Liver (tissue), 3 donors: ENCODE measurements at regions not wholly inside any gene's neighbourhood (a gene's known extent, or its start where the extent isn't known, plus 50 kb on each side); places are given as distances from the start of the nearest gene placed in this dataset.

Experiments used
- CTCF ChIP-seq: fragments of 150-350 bp; IDR thresholded peaks from 2 replicates; pipeline ENCODE4 v1.5.1; 2017; ENCODE audit warnings: improper control_type of control experiment, low read depth, low read length; ENCODE audit not compliant: missing input control
- EGR1 ChIP-seq, 2 donors: IDR thresholded peaks; 2 replicates each; pipeline ENCODE4 v1.6.1; 2016 to 2018; ENCODE audit warnings: antibody characterized with exemption in 2 of 2, low read depth in 2 of 2
- GABPA ChIP-seq, 2 donors: IDR thresholded peaks in 1 of 2; conservative IDR thresholded peaks in 1 of 2; 2 replicates each; pipeline ENCODE4 v1.6.1; 2016; ENCODE audit warnings: antibody characterized with exemption in 2 of 2, mild to moderate bottlenecking in 1 of 2, moderate library complexity in 1 of 2
- JUND ChIP-seq, 2 donors: IDR thresholded peaks; 2 replicates each; pipeline ENCODE4 v1.6.1; 2016; ENCODE audit warnings: antibody characterized with exemption in 2 of 2
- RAD21 ChIP-seq, 2 donors: IDR thresholded peaks; 2 replicates each; pipeline ENCODE4 v1.6.1; 2016; ENCODE audit warnings: antibody characterized with exemption in 2 of 2, mild to moderate bottlenecking in 2 of 2
- REST ChIP-seq: IDR thresholded peaks from 2 replicates; pipeline ENCODE4 v1.6.1; 2016; ENCODE audit warnings: antibody characterized with exemption, mild to moderate bottlenecking
- SP1 ChIP-seq: IDR thresholded peaks from 2 replicates; pipeline ENCODE4 v1.6.1; 2018; ENCODE audit warnings: antibody characterized with exemption, mild to moderate bottlenecking
- TAF1 ChIP-seq: conservative IDR thresholded peaks from 2 replicates; pipeline ENCODE4 v1.6.1; 2016; ENCODE audit warnings: antibody characterized with exemption, mild to moderate bottlenecking
- YY1 ChIP-seq: IDR thresholded peaks from 2 replicates; pipeline ENCODE4 v1.6.1; 2016; ENCODE audit warnings: antibody characterized with exemption, mild to moderate bottlenecking
- donor health status: healthy.
- donor health status: healthy.

DNA sequence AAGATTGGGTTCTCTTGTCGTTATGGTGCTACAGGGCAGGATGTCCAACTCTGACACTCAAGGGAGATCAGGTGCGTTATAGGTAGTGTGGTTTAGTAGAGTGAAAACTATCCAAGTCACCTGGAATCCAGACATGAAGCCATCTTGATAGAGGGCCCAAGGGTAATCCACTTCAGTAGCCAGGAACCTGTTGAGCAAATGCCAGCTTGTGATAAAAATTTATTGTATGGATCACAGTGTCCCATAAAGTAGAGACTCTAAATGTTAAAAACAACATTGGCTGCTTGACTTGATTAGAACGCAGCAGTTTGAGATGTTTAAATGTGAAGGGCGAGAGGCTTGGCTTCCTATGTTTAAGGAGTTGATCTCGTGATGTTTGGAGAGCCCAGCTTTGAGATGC, 105.7 kb upstream of the GMDS start:
- TF ChIP-seq CTCF (no peak), JUND (IDR thresholded peaks at IDR 0.05) (no peak), REST (no peak), TAF1 (no peak), RAD21 (IDR thresholded peaks at IDR 0.05) (no peak), YY1 (no peak), EGR1 (IDR thresholded peaks at IDR 0.05; ENCODE audit: low read depth in 2 of 2) (no peak), GABPA (IDR thresholded peaks at IDR 0.05 in 1 of 2, conservative IDR thresholded peaks at IDR 0.05 in 1 of 2) (no peak), SP1 (no peak)
